GDM1 (cell line): ENCODE measurements at regions not wholly inside any gene's neighbourhood (a gene's known extent, or its start where the extent isn't known, plus 50 kb on each side); places are given as distances from the start of the nearest gene placed in this dataset.
"Not testable (repeated sequence)": the region's sequence is repeated elsewhere in the genome, so short reads cannot be mapped to it uniquely, and the experiment has no call there.

Source experiments
- DNase-seq: peaks from one replicate; lab custom pipeline; 2025; lab: John Stamatoyannopoulos, UW

GRCh38 chr1:38210021-38210894 is 163.7 kb upstream of the POU3F1 start:
- DNase-seq, result no peak

- no peak for DNase-seq
Measured at GRCh38 chr1:38208716-38209632, 162.4 kb upstream of the POU3F1 start.

- DNase-seq, result no peak
Measured at GRCh38 chr1:38207906-38208305, 161.3 kb upstream of the POU3F1 start.

GRCh38 chr1:38207275-38207674 is 160.7 kb upstream of the POU3F1 start:
- no peak for DNase-seq

GRCh38 chr1:38204698-38205097 is 158.1 kb upstream of the POU3F1 start:
- no peak for DNase-seq

GRCh38 chr1:38203441-38203840 is 156.8 kb upstream of the POU3F1 start:
- no peak for DNase-seq

- no peak for DNase-seq
Measured at GRCh38 chr1:38201431-38201830, 154.8 kb upstream of the POU3F1 start.

- DNase-seq, result no peak
Measured at GRCh38 chr1:38198621-38199020, 152.0 kb upstream of the POU3F1 start.

- no peak for DNase-seq
Measured at GRCh38 chr1:38198099-38198498, 151.5 kb upstream of the POU3F1 start.

- no peak for DNase-seq
Measured at GRCh38 chr1:38197312-38198061, 150.9 kb upstream of the POU3F1 start.

- DNase-seq, result no peak
Measured at GRCh38 chr1:38194472-38194871, 147.9 kb upstream of the POU3F1 start.

- DNase-seq, result no peak
Measured at GRCh38 chr1:38193040-38193439, 146.4 kb upstream of the POU3F1 start.

GRCh38 chr1:38191461-38191860 is 144.9 kb upstream of the POU3F1 start:
- no peak for DNase-seq

GRCh38 chr1:38190983-38191382 is 144.4 kb upstream of the POU3F1 start:
- DNase-seq, result no peak

GRCh38 chr1:38187552-38187951 is 141.0 kb upstream of the POU3F1 start:
- no peak for DNase-seq

- DNase-seq, result no peak
Measured at GRCh38 chr1:38186566-38186965, 140.0 kb upstream of the POU3F1 start.

GRCh38 chr1:38185913-38186312 is 139.3 kb upstream of the POU3F1 start:
- no peak for DNase-seq

- DNase-seq, result no peak
Measured at GRCh38 chr1:38183747-38184146, 137.2 kb upstream of the POU3F1 start.

GRCh38 chr1:38183096-38183495 is 136.5 kb upstream of the POU3F1 start:
- no peak for DNase-seq

GRCh38 chr1:38180388-38180787 is 133.8 kb upstream of the POU3F1 start:
- DNase-seq, result not testable (repeated sequence)

GRCh38 chr1:38179483-38179882 is 132.9 kb upstream of the POU3F1 start:
- DNase-seq, result no peak

- no peak for DNase-seq
Measured at GRCh38 chr1:38178216-38178615, 131.6 kb upstream of the POU3F1 start.
